HCT116 (cell line): ENCODE measurements at regions not wholly inside any gene's neighbourhood (a gene's known extent, or its start where the extent isn't known, plus 50 kb on each side); places are given as distances from the start of the nearest gene placed in this dataset.

Experiments
- ATAC-seq: fragments of 200-7000 bp; cut with Tn5 transposase; 2 replicates; pipeline ENCODE4 v1.9.1; 2020; ENCODE audit warnings: mild to moderate bottlenecking, moderate library complexity
- BruUV-seq: library from RNA; stranded (reverse); fragments of 400-500 nt; replicated peaks from 2 replicates; lab custom pipeline; 2021; lab: Mats Ljungman, UMichigan
- CTCF ChIA-PET: fragments of 300-600 bp; sonication (Branson Sonifier 250); formaldehyde crosslinking; loops from one replicate; lab custom pipeline; 2021; ENCODE audit warnings: antibody characterized with exemption; lab: Charles Lee
- POLR2A ChIA-PET: fragments of 300-600, 350-600 bp; sonication (Branson Sonifier 250); formaldehyde crosslinking; loops from one replicate; lab custom pipeline; 2021; ENCODE audit warnings: antibody characterized with exemption; lab: Charles Lee
- RAD21 ChIA-PET, 2 experiments: fragments of 300-600 bp; sonication (Branson Sonifier 250); formaldehyde crosslinking; loops; one replicate each; lab custom pipeline; 2023; ENCODE audit warnings: low total read pairs in 2 of 2; ENCODE audit not compliant: uncharacterized antibody in 2 of 2, unreplicated experiment in 2 of 2, low non-redundant PET in 1 of 2; lab: Charles Lee
- DNase-seq: peaks from one replicate; pipeline ENCODE4 v3.0.0-alpha.2; 2010; ENCODE audit warnings: low read depth, low spot score
- H2AFZ ChIP-seq: fragments of 200-600 bp; shearing (Covaris generic), sonication (generic); 2 replicates; pipeline ENCODE4 v1.6.1; 2017; ENCODE audit warnings: low read depth, mixed run types, mixed read lengths, antibody characterized with exemption, low read length; ENCODE audit not compliant: poor library complexity, severe bottlenecking
- H3K27ac ChIP-seq: 2 replicates; pipeline ENCODE4 v1.5.1; 2012; ENCODE audit warnings: low read depth, low read length
- H3K27me3 ChIP-seq: fragments of 200-600 bp; sonication (generic); 2 replicates; pipeline ENCODE4 v1.6.1; 2016; ENCODE audit warnings: mixed run types, low read length, mixed read lengths; ENCODE audit not compliant: insufficient read depth
- H3K36me3 ChIP-seq, 2 experiments: fragments of 200-500 bp in 1 of 2; fragments of 200-600 bp in 1 of 2; sonication (Bioruptor generic) in 1 of 2; sonication (generic) in 1 of 2; 2 replicates each; pipeline versions ENCODE4 v1.5.1 to v1.6.1; 2014 to 2016; ENCODE audit warnings: low read length in 2 of 2, inconsistent platforms in 1 of 2, mixed read lengths in 1 of 2, mixed run types in 1 of 2; ENCODE audit not compliant: insufficient read depth in 2 of 2, control insufficient read depth in 1 of 2
- H3K4me1 ChIP-seq, 2 experiments: fragments of 200-600 bp in 1 of 2; sonication (generic) in 1 of 2; 2 replicates each; pipeline versions ENCODE4 v1.5.1 to v1.6.1; 2012 to 2017; ENCODE audit warnings: low read length in 2 of 2, inconsistent platforms in 1 of 2, mild to moderate bottlenecking in 1 of 2, mixed read lengths in 1 of 2, mixed run types in 1 of 2, moderate library complexity in 1 of 2; ENCODE audit not compliant: insufficient read depth in 2 of 2, control insufficient read depth in 1 of 2
- H3K4me2 ChIP-seq: fragments of 200-600 bp; sonication (generic); 2 replicates; pipeline ENCODE4 v1.6.1; 2017; ENCODE audit warnings: mixed run types, low read length, mixed read lengths
- H3K4me3 ChIP-seq, 2 experiments: fragments of 200-600 bp in 1 of 2; sonication (generic) in 1 of 2; replicated peaks in 1 of 2; 2 replicates each; pipeline ENCODE4 v1.5.1; 2011 to 2016; ENCODE audit warnings: low read length in 2 of 2, control low read depth in 1 of 2, low read depth in 1 of 2, mild to moderate bottlenecking in 1 of 2, mixed read lengths in 1 of 2, mixed run types in 1 of 2
- H3K79me2 ChIP-seq: fragments of 200-600 bp; sonication (generic); 2 replicates; pipeline ENCODE4 v1.6.1; 2017; ENCODE audit warnings: mild to moderate bottlenecking, mixed run types, low read length, moderate library complexity, mixed read lengths; ENCODE audit not compliant: insufficient read depth
- H3K9ac ChIP-seq: fragments of 200-600 bp; sonication (generic); 2 replicates; pipeline ENCODE4 v1.6.1; 2016; ENCODE audit warnings: low read length, mixed read lengths
- H3K9me2 ChIP-seq: fragments of 200-600 bp; sonication (generic), shearing (Covaris generic); 2 replicates; pipeline ENCODE4 v1.6.1; 2017; ENCODE audit warnings: mixed run types, mild to moderate bottlenecking, moderate library complexity; ENCODE audit not compliant: insufficient read depth
- H3K9me3 ChIP-seq, 2 experiments: fragments of 200-500 bp in 1 of 2; fragments of 200-600 bp in 1 of 2; sonication (Bioruptor generic) in 1 of 2; sonication (generic) in 1 of 2; 2 replicates each; pipeline ENCODE4 v1.6.1; 2014 to 2017; ENCODE audit warnings: low read length in 2 of 2, mixed read lengths in 2 of 2, inconsistent platforms in 1 of 2, low read depth in 1 of 2, mild to moderate bottlenecking in 1 of 2, mixed run types in 1 of 2, moderate library complexity in 1 of 2; ENCODE audit not compliant: control insufficient read depth in 1 of 2, insufficient read depth in 1 of 2
- H4K20me1 ChIP-seq: fragments of 200-600 bp; sonication (generic), shearing (Covaris generic); 2 replicates; pipeline ENCODE4 v1.6.1; 2017; ENCODE audit warnings: mixed run types, mild to moderate bottlenecking, moderate library complexity; ENCODE audit not compliant: insufficient read depth
- CBX3 ChIP-seq: IDR thresholded peaks from 2 replicates; pipeline ENCODE4 v1.6.1; 2012; ENCODE audit warnings: low read depth
- CEBPB ChIP-seq: IDR thresholded peaks from 2 replicates; pipeline ENCODE4 v1.6.1; 2012; ENCODE audit warnings: low read depth
- EGR1 ChIP-seq: IDR thresholded peaks from 2 replicates; pipeline ENCODE4 v1.6.1; 2012; ENCODE audit warnings: low read depth
- ELF1 ChIP-seq: IDR thresholded peaks from 2 replicates; pipeline ENCODE4 v1.6.1; 2012; ENCODE audit warnings: low read depth, borderline replicate concordance
- EZH2phosphoT487 ChIP-seq: fragments of 200-600 bp; IDR thresholded peaks from 2 replicates; pipeline ENCODE4 v1.6.1; 2018; ENCODE audit warnings: antibody characterized with exemption, borderline replicate concordance
- FOSL1 ChIP-seq: IDR thresholded peaks from 2 replicates; pipeline ENCODE4 v1.6.1; 2012; ENCODE audit warnings: low read depth
- JUND ChIP-seq: IDR thresholded peaks from 2 replicates; pipeline ENCODE4 v1.6.1; 2012
- POLR2A ChIP-seq: IDR thresholded peaks from 2 replicates; pipeline ENCODE4 v1.7.0; 2011; ENCODE audit warnings: borderline replicate concordance; ENCODE audit not compliant: insufficient read depth, insufficient read length; ENCODE audit errors: extremely low read depth
- POLR2AphosphoS5 ChIP-seq: IDR thresholded peaks from 2 replicates; pipeline ENCODE4 v1.6.1; 2011; ENCODE audit warnings: mild to moderate bottlenecking, low read depth, low read length, moderate library complexity
- RAD21 ChIP-seq: IDR thresholded peaks from 2 replicates; pipeline ENCODE4 v1.6.1; 2012; ENCODE audit warnings: low read depth, mild to moderate bottlenecking
- SIN3A ChIP-seq: IDR thresholded peaks from 2 replicates; pipeline ENCODE4 v1.6.1; 2012; ENCODE audit warnings: low read depth
- SP1 ChIP-seq: IDR thresholded peaks from 2 replicates; pipeline ENCODE4 v1.6.1; 2012; ENCODE audit warnings: low read depth
- SRF ChIP-seq: IDR thresholded peaks from 2 replicates; pipeline ENCODE4 v1.6.1; 2012; ENCODE audit warnings: low read depth
- TCF7L2 ChIP-seq: IDR thresholded peaks from 2 replicates; pipeline ENCODE4 v1.7.0; 2011; ENCODE audit warnings: borderline replicate concordance, inconsistent platforms; ENCODE audit not compliant: insufficient read depth, insufficient read length; ENCODE audit errors: extremely low read depth
- YY1 ChIP-seq: IDR thresholded peaks from 2 replicates; pipeline ENCODE4 v1.6.1; 2011; ENCODE audit warnings: low read length, low read depth, moderate library complexity, mild to moderate bottlenecking; ENCODE audit not compliant: insufficient replicate concordance; ENCODE audit errors: extremely low read depth
- ZFX ChIP-seq: fragments of 450-650 bp; IDR thresholded peaks from 2 replicates; pipeline ENCODE4 v1.6.1; 2017
- intact Hi-C: fragments of 100-400 bp; cut with micrococcal nuclease; formaldehyde crosslinking; loops from 2 replicates; pipeline ENCODE4 v1.10.0; 2022
- TF ChIP-seq, protein P1 (sequence below): IDR thresholded peaks from 2 replicates; pipeline ENCODE4 v1.6.1; 2012; ENCODE audit warnings: low read depth
- TF ChIP-seq, protein P2 (sequence below): IDR thresholded peaks from 2 replicates; pipeline ENCODE4 v1.6.1; 2011; ENCODE audit warnings: mild to moderate bottlenecking, low read length, moderate library complexity; ENCODE audit not compliant: insufficient replicate concordance; ENCODE audit errors: extremely low read depth
- TF ChIP-seq, protein P3 (sequence below), 3 experiments: fragments of 200-600 bp in 1 of 3; sonication (generic) in 1 of 3; IDR thresholded peaks in 2 of 3; conservative IDR thresholded peaks in 1 of 3; 2 replicates each; pipeline ENCODE4 v1.5.1; 2012 to 2017; ENCODE audit warnings: low read depth in 2 of 3, low read length in 2 of 3, antibody characterized with exemption in 1 of 3, borderline replicate concordance in 1 of 3, control low read depth in 1 of 3, mild to moderate bottlenecking in 1 of 3, mixed read lengths in 1 of 3, mixed run types in 1 of 3, moderate library complexity in 1 of 3; ENCODE audit not compliant: insufficient read depth in 1 of 3
- TF ChIP-seq, protein P4 (sequence below): IDR thresholded peaks from 2 replicates; pipeline ENCODE4 v1.6.1; 2012

DNA sequence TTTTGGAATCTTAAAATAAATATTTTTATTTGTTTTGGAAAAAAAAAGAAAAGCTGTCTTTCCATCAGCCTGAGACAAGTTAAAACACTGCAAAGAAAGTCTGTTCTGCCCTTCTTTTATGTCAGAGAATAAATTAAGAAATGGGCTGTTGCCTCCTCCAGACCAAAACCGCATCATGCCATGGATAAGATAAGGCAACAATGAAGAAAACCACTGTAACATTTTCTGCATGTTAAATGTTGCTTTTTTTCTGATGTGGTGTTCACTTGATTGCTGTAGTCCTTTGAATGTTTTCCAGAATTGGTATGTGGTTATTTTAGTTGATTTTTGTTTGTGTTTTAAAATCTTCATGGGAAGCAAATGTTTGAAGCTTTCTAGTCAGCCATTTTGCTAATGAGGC lies 319.2 kb upstream of the CNTN5 start:
- H3K9me3 ChIP-seq, result peaks cover 4 to 7% of the 10 kb centered on the region in 2 experiments; a peak in 2 of 4 replicates
- no peaks in the 10 kb centered on the region for H3K9me2 ChIP-seq
- DNase-seq (no peak), ATAC-seq (no peak)
- TF ChIP-seq, protein P1, sequence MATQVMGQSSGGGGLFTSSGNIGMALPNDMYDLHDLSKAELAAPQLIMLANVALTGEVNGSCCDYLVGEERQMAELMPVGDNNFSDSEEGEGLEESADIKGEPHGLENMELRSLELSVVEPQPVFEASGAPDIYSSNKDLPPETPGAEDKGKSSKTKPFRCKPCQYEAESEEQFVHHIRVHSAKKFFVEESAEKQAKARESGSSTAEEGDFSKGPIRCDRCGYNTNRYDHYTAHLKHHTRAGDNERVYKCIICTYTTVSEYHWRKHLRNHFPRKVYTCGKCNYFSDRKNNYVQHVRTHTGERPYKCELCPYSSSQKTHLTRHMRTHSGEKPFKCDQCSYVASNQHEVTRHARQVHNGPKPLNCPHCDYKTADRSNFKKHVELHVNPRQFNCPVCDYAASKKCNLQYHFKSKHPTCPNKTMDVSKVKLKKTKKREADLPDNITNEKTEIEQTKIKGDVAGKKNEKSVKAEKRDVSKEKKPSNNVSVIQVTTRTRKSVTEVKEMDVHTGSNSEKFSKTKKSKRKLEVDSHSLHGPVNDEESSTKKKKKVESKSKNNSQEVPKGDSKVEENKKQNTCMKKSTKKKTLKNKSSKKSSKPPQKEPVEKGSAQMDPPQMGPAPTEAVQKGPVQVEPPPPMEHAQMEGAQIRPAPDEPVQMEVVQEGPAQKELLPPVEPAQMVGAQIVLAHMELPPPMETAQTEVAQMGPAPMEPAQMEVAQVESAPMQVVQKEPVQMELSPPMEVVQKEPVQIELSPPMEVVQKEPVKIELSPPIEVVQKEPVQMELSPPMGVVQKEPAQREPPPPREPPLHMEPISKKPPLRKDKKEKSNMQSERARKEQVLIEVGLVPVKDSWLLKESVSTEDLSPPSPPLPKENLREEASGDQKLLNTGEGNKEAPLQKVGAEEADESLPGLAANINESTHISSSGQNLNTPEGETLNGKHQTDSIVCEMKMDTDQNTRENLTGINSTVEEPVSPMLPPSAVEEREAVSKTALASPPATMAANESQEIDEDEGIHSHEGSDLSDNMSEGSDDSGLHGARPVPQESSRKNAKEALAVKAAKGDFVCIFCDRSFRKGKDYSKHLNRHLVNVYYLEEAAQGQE, result no peak
- no peak for TF ChIP-seq SP1
- no peak for TF ChIP-seq SIN3A
- TF ChIP-seq ELF1, result no peak
- no peak for TF ChIP-seq FOSL1
- TF ChIP-seq JUND, result no peak
- no peak for TF ChIP-seq RAD21
- TF ChIP-seq TCF7L2, result no peak
- TF ChIP-seq, protein P2, sequence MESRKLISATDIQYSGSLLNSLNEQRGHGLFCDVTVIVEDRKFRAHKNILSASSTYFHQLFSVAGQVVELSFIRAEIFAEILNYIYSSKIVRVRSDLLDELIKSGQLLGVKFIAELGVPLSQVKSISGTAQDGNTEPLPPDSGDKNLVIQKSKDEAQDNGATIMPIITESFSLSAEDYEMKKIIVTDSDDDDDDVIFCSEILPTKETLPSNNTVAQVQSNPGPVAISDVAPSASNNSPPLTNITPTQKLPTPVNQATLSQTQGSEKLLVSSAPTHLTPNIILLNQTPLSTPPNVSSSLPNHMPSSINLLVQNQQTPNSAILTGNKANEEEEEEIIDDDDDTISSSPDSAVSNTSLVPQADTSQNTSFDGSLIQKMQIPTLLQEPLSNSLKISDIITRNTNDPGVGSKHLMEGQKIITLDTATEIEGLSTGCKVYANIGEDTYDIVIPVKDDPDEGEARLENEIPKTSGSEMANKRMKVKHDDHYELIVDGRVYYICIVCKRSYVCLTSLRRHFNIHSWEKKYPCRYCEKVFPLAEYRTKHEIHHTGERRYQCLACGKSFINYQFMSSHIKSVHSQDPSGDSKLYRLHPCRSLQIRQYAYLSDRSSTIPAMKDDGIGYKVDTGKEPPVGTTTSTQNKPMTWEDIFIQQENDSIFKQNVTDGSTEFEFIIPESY, result no peak
- no peak for TF ChIP-seq POLR2AphosphoS5
- no peak for TF ChIP-seq SRF
- no peak for TF ChIP-seq CBX3
- TF ChIP-seq, protein P3, sequence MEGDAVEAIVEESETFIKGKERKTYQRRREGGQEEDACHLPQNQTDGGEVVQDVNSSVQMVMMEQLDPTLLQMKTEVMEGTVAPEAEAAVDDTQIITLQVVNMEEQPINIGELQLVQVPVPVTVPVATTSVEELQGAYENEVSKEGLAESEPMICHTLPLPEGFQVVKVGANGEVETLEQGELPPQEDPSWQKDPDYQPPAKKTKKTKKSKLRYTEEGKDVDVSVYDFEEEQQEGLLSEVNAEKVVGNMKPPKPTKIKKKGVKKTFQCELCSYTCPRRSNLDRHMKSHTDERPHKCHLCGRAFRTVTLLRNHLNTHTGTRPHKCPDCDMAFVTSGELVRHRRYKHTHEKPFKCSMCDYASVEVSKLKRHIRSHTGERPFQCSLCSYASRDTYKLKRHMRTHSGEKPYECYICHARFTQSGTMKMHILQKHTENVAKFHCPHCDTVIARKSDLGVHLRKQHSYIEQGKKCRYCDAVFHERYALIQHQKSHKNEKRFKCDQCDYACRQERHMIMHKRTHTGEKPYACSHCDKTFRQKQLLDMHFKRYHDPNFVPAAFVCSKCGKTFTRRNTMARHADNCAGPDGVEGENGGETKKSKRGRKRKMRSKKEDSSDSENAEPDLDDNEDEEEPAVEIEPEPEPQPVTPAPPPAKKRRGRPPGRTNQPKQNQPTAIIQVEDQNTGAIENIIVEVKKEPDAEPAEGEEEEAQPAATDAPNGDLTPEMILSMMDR (IDR thresholded peaks at IDR 0.05 in 2 of 3, conservative IDR thresholded peaks at IDR 0.05 in 1 of 3; ENCODE audit: borderline replicate concordance in 1 of 3, insufficient read depth in 1 of 3, low read depth in 2 of 3, low read length in 2 of 3), result no peak
- TF ChIP-seq EZH2phosphoT487, result no peak
- no peak for TF ChIP-seq POLR2A
- TF ChIP-seq EGR1, result no peak
- no peak for TF ChIP-seq CEBPB
- TF ChIP-seq YY1, result no peak
- no peak for TF ChIP-seq ZFX
- TF ChIP-seq, protein P4, sequence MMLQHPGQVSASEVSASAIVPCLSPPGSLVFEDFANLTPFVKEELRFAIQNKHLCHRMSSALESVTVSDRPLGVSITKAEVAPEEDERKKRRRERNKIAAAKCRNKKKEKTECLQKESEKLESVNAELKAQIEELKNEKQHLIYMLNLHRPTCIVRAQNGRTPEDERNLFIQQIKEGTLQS, result no peak
- no TSS peak for BruUV-seq
- no peak overlapping the region for H2AFZ ChIP-seq
- CTCF ChIA-PET, result no interaction called here
- no peaks in the 10 kb centered on the region for H3K79me2 ChIP-seq
- no peaks in the 10 kb centered on the region for H3K36me3 ChIP-seq
- intact Hi-C loops, result no loop called here
- no peak overlapping the region for H3K9ac ChIP-seq
- no peaks in the 10 kb centered on the region for H4K20me1 ChIP-seq
- no peak overlapping the region for H3K27ac ChIP-seq
- no peak overlapping the region for H3K4me2 ChIP-seq
- POLR2A ChIA-PET, result no interaction called here
- no peak overlapping the region for H3K4me3 ChIP-seq
- no peaks in the 10 kb centered on the region for H3K27me3 ChIP-seq
- RAD21 ChIA-PET, result no interaction called here
- no peaks in the 10 kb centered on the region for H3K4me1 ChIP-seq
